ENCODE measurements at regions not wholly inside any gene's neighbourhood (a gene's known extent, or its start where the extent isn't known, plus 50 kb on each side); places are given as distances from the start of the nearest gene placed in this dataset.

DNA sequence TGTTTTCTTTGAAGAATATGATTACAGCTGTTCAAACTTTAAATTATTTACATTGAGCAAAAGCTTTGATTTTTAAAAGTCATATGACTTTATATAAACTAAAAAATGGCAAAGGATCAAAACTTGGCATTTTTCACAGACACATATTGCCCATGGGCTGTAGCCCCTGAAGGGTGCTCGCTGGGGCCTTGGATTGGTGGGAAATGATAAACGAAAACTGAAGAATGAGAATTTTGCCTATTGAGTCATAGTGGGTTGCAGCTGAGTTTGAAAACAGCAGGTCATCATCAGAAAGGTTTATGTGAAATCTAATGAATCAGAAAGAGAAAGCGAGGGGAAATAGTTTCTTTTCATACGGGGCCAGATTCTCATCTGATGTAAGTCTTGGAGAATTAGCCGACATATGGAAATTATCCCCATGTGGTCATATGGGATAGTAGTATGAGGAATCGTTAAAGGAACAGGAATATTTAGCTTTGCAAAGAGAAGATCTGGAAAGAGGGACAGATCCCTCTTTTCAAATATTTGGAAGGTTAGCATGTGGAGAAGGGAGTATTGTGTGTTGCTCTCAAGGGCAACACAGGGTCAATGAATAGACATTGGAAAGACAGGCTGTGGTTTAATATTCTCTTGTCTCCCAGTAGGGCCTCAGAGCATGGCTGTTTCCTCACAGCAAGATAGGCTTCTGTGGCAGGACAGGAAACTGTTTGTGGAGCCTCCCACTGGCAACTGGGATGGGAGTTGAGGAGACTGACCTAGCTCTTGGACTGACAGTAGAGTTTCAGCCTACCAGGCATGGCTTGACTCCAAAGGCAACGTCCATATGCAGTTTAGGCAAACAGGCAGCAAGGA is 119.0 kb downstream of the FZD1 start:
- TF ChIP-seq POLR2AphosphoS5 (IDR thresholded peaks at IDR 0.05) (no peak), POLR2A (IDR thresholded peaks at IDR 0.05) (no peak), EP300 (IDR thresholded peaks at IDR 0.05) (no peak)
- TF ChIP-seq, protein P1, sequence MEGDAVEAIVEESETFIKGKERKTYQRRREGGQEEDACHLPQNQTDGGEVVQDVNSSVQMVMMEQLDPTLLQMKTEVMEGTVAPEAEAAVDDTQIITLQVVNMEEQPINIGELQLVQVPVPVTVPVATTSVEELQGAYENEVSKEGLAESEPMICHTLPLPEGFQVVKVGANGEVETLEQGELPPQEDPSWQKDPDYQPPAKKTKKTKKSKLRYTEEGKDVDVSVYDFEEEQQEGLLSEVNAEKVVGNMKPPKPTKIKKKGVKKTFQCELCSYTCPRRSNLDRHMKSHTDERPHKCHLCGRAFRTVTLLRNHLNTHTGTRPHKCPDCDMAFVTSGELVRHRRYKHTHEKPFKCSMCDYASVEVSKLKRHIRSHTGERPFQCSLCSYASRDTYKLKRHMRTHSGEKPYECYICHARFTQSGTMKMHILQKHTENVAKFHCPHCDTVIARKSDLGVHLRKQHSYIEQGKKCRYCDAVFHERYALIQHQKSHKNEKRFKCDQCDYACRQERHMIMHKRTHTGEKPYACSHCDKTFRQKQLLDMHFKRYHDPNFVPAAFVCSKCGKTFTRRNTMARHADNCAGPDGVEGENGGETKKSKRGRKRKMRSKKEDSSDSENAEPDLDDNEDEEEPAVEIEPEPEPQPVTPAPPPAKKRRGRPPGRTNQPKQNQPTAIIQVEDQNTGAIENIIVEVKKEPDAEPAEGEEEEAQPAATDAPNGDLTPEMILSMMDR (IDR thresholded peaks at IDR 0.05) = no peak

Data from gastroesophageal sphincter (tissue), 3 donors.